Common myeloid progenitor, CD34-positive (primary cell): ENCODE measurements at regions not wholly inside any gene's neighbourhood (a gene's known extent, or its start where the extent isn't known, plus 50 kb on each side); places are given as distances from the start of the nearest gene placed in this dataset.
"Not testable (repeated sequence)": the region's sequence is repeated elsewhere in the genome, so short reads cannot be mapped to it uniquely, and the experiment has no call there.

Experiments used
- CTCF ChIA-PET: fragments of 350-600 bp; sonication (Branson Sonifier 250); formaldehyde crosslinking; loops from one replicate; lab custom pipeline; 2021; ENCODE audit warnings: antibody characterized with exemption; lab: Charles Lee
- POLR2A ChIA-PET: fragments of 350-600 bp; sonication (Branson Sonifier 250); formaldehyde crosslinking; loops from one replicate; lab custom pipeline; 2021; ENCODE audit warnings: antibody characterized with exemption; lab: Charles Lee
- DNase-seq, 3 donors: peaks; one replicate each; pipeline versions ENCODE4 v3.0.0 to v3.0.0-alpha.2; 2013
- H3K27ac ChIP-seq, 2 experiments: 1 replicate in 1 of 2; 2 replicates in 1 of 2; pipeline ENCODE4 v1.7.0; 2013; ENCODE audit warnings: inconsistent platforms in 2 of 2, low read length in 2 of 2, mild to moderate bottlenecking in 2 of 2, low read depth in 1 of 2, moderate library complexity in 1 of 2; ENCODE audit not compliant: severe bottlenecking in 2 of 2, insufficient read depth in 1 of 2, poor library complexity in 1 of 2
- H3K27me3 ChIP-seq, 5 experiments: replicated peaks in 2 of 5; 1 replicate in 3 of 5; 2 replicates in 2 of 5; pipeline versions ENCODE4 v1.6.1 to v1.7.0; 2013; ENCODE audit warnings: low read length in 4 of 5, mild to moderate bottlenecking in 2 of 5, moderate library complexity in 2 of 5, inconsistent platforms in 1 of 5; ENCODE audit not compliant: insufficient read depth in 5 of 5, control insufficient read depth in 4 of 5
- H3K36me3 ChIP-seq, 4 experiments: 1 replicate in 2 of 4; 2 replicates in 2 of 4; pipeline versions ENCODE4 v1.6.1 to v1.7.0; 2013; ENCODE audit warnings: low read length in 3 of 4, control low read depth in 1 of 4, mild to moderate bottlenecking in 1 of 4; ENCODE audit not compliant: control insufficient read depth in 4 of 4, insufficient read depth in 4 of 4
- H3K4me1 ChIP-seq, 4 experiments: 1 replicate in 3 of 4; 2 replicates in 1 of 4; pipeline versions ENCODE4 v1.6.1 to v1.7.1; 2013; ENCODE audit warnings: low read length in 3 of 4, mild to moderate bottlenecking in 3 of 4, control low read depth in 1 of 4, inconsistent platforms in 1 of 4, moderate library complexity in 1 of 4; ENCODE audit not compliant: control insufficient read depth in 4 of 4, insufficient read depth in 4 of 4; ENCODE audit errors: control extremely low read depth in 1 of 4
- H3K4me3 ChIP-seq, 7 experiments: 1 replicate in 4 of 7; 2 replicates in 3 of 7; pipeline versions ENCODE4 v1.5.1 to v1.7.0; 2013; ENCODE audit warnings: mild to moderate bottlenecking in 7 of 7, low read length in 6 of 7, moderate library complexity in 6 of 7, inconsistent platforms in 2 of 7, low read depth in 2 of 7, control low read depth in 1 of 7; ENCODE audit not compliant: insufficient read depth in 4 of 7, control insufficient read depth in 1 of 7; ENCODE audit errors: extremely low read depth in 1 of 7
- H3K9me3 ChIP-seq, 5 experiments: 1 replicate in 4 of 5; 2 replicates in 1 of 5; pipeline versions ENCODE4 v1.6.1 to v1.7.1; 2013; ENCODE audit warnings: low read length in 4 of 5, mild to moderate bottlenecking in 2 of 5, inconsistent platforms in 1 of 5, low read depth in 1 of 5, moderate library complexity in 1 of 5; ENCODE audit not compliant: control insufficient read depth in 4 of 5, insufficient read depth in 2 of 5; ENCODE audit errors: control extremely low read depth in 1 of 5
- WGBS: methylation state at CpG from one replicate; pipeline ENCODE4 v1.1.5; 2013; ENCODE audit not compliant: insufficient coverage; 5-methylcytosine and 5-hydroxymethylcytosine counted together

- POLR2A ChIA-PET, result no interaction called here
- CTCF ChIA-PET, result no interaction called here
Observed at GRCh38 chr6:16028966-16029365, 99.9 kb upstream of the MYLIP start.

GRCh38 chr6:16020259-16020658 is 108.6 kb upstream of the MYLIP start:
- ChIA-PET CTCF (no interaction called here), POLR2A (no interaction called here)
- DNase-seq, result no peak
- Histone ChIP-seq H3K4me1 (no peaks in the 10 kb centered on the region), H3K27me3 (no peaks in the 10 kb centered on the region), H3K27ac (no peak overlapping the region), H3K4me3 (no peak overlapping the region), H3K9me3 (peaks cover 0 to 2% (median 0%) of the 10 kb centered on the region in 5 experiments), H3K36me3 (no peaks in the 10 kb centered on the region)
- WGBS, result 100% methylated on average over 3 of the region's 3 CpGs

More at GRCh38 chr6:16028966-16029365, 99.9 kb upstream of the MYLIP start:
- Histone ChIP-seq H3K4me1 (peaks cover 0 to 9% (median 1%) of the 10 kb centered on the region in 4 experiments), H3K4me3 (no peak overlapping the region), H3K36me3 (no peaks in the 10 kb centered on the region), H3K27ac (no peak overlapping the region), H3K9me3 (peaks cover 0 to 8% (median 4%) of the 10 kb centered on the region in 5 experiments), H3K27me3 (no peaks in the 10 kb centered on the region)
- WGBS, result no CpG with 5 or more reads among the region's 3 CpGs
- no peak for DNase-seq

- Histone ChIP-seq H3K36me3 (no peaks in the 10 kb centered on the region), H3K27me3 (no peaks in the 10 kb centered on the region), H3K4me1 (no peaks in the 10 kb centered on the region), H3K9me3 (peaks cover 0 to 2% (median 0%) of the 10 kb centered on the region in 5 experiments), H3K27ac (no peak overlapping the region), H3K4me3 (no peak overlapping the region)
- whole genome bisulfite sequencing, result 100% methylated on average over 2 of the region's 3 CpGs
- ChIA-PET CTCF (no interaction called here), POLR2A (no interaction called here)
- DNase-seq, result no peak
Observed at GRCh38 chr6:16019462-16019861, 109.4 kb upstream of the MYLIP start.

GRCh38 chr6:16018626-16019025 is 110.3 kb upstream of the MYLIP start:
- no peaks in the 10 kb centered on the region for H3K27me3 ChIP-seq
- DNase-seq, result no peak
- peaks cover 0 to 2% (median 0%) of the 10 kb centered on the region in 5 experiments for H3K9me3 ChIP-seq
- no peaks in the 10 kb centered on the region for H3K4me1 ChIP-seq
- CTCF ChIA-PET, result no interaction called here
- no peak overlapping the region for H3K27ac ChIP-seq
- 100% methylated on average over 4 of the region's 4 CpGs for WGBS
- no peak overlapping the region for H3K4me3 ChIP-seq
- H3K36me3 ChIP-seq, result no peaks in the 10 kb centered on the region
- POLR2A ChIA-PET, result no interaction called here

GRCh38 chr6:16014325-16014724 is 114.6 kb upstream of the MYLIP start:
- H3K9me3 ChIP-seq, H3K36me3 ChIP-seq, H3K4me3 ChIP-seq, CTCF ChIA-PET, H3K27ac ChIP-seq, DNase-seq, POLR2A ChIA-PET, H3K27me3 ChIP-seq, H3K4me1 ChIP-seq: not testable (repeated sequence)
- WGBS, result no CpG with 5 or more reads among the region's 3 CpGs

- Histone ChIP-seq H3K4me3 (no peak overlapping the region), H3K9me3 (no peaks in the 10 kb centered on the region), H3K36me3 (no peaks in the 10 kb centered on the region), H3K27ac (no peak overlapping the region), H3K4me1 (peaks cover 6 to 26% (median 21%) of the 10 kb centered on the region in 4 experiments), H3K27me3 (no peaks in the 10 kb centered on the region)
- ChIA-PET POLR2A (no interaction called here), CTCF (interaction anchor here (1.3 kb wide), 1 partner anchor 9 kb away, joined by 3 read pairs; no protein-coding TSS in a partner anchor)
- DNase-seq, result peak in 2 of 3 donors; percentile 42 to 43
- WGBS, result 0% methylated on average over 3 of the region's 3 CpGs
Observed at GRCh38 chr6:16007146-16007545, 121.7 kb upstream of the MYLIP start.

GRCh38 chr6:16006681-16007080 is 122.2 kb upstream of the MYLIP start:
- no peaks in the 10 kb centered on the region for H3K27me3 ChIP-seq
- no peaks in the 10 kb centered on the region for H3K36me3 ChIP-seq
- H3K27ac ChIP-seq, result no peak overlapping the region
- peaks cover 6 to 26% (median 21%) of the 10 kb centered on the region in 4 experiments for H3K4me1 ChIP-seq
- H3K9me3 ChIP-seq, result no peaks in the 10 kb centered on the region
- ChIA-PET CTCF (interaction anchor here (1.3 kb wide), 1 partner anchor 9 kb away, joined by 3 read pairs; no protein-coding TSS in a partner anchor), POLR2A (no interaction called here)
- no peak overlapping the region for H3K4me3 ChIP-seq
- 92% methylated on average over 3 of the region's 3 CpGs for WGBS
- DNase-seq, result no peak
